ENCODE measurements at regions not wholly inside any gene's neighbourhood (a gene's known extent, or its start where the extent isn't known, plus 50 kb on each side); places are given as distances from the start of the nearest gene placed in this dataset.

- TF ChIP-seq EZH2 (optimal IDR thresholded peaks at IDR 0.05; ENCODE audit: low read depth, low read length): no peak
- no peak for TF ChIP-seq CTCF (IDR thresholded peaks at IDR 0.05; ENCODE audit: low read length)
Observed at GRCh38 chr16:16910666-16911065, 531.7 kb downstream of the NPIPA7 start.
